ENCODE measurements at regions not wholly inside any gene's neighbourhood (a gene's known extent, or its start where the extent isn't known, plus 50 kb on each side); places are given as distances from the start of the nearest gene placed in this dataset.

DNA sequence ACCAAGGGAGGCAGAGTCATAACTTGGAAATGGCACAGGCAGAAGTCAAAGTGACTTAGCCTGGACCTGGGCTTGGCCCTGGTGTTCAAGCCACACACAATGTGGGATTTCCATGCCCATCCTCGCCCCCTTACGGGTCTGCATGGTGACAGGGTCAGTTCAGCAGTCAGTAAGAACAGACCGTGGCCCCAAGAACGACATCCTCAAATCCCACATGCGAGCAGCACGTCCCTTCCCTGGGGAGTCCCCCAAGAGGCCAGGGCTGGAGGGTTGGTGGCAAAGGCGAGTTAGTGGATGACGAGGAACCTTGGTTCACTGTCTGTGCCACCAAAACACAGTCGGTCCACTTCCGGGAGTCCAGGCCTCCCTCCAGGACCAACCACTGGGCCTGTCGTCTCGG, 93.3 kb upstream of the MGMT start:
- no peak overlapping the region for H3K27ac ChIP-seq
- no peaks in the 10 kb centered on the region for H3K27me3 ChIP-seq
- no peak for DNase-seq
- no peaks in the 10 kb centered on the region for H3K36me3 ChIP-seq
- no peak overlapping the region for H3K4me3 ChIP-seq
- TF ChIP-seq EP300 (IDR thresholded peaks at IDR 0.05), result no peak
- TF ChIP-seq CTCF (IDR thresholded peaks at IDR 0.05), result no peak
- no peak for TF ChIP-seq POLR2A (IDR thresholded peaks at IDR 0.05)
- intact Hi-C loops (cut with DNase I), result no loop called here
- H3K9me3 ChIP-seq, result no peaks in the 10 kb centered on the region
- WGBS, 3 donors, result 92 to 97% (median 94%) methylated on average over 12 of the region's 12 CpGs
- H3K4me1 ChIP-seq (ENCODE audit: insufficient read depth), result no peaks in the 10 kb centered on the region

- Histone ChIP-seq H3K36me3 (no peaks in the 10 kb centered on the region), H3K9me3 (no peaks in the 10 kb centered on the region), H3K4me1 (ENCODE audit: insufficient read depth) (no peaks in the 10 kb centered on the region), H3K27me3 (no peaks in the 10 kb centered on the region), H3K4me3 (no peak overlapping the region), H3K27ac (no peak overlapping the region)
- TF ChIP-seq EP300 (IDR thresholded peaks at IDR 0.05), result no peak
- no peak for TF ChIP-seq CTCF (IDR thresholded peaks at IDR 0.05)
- TF ChIP-seq POLR2A (IDR thresholded peaks at IDR 0.05), result no peak
- DNase-seq, result no peak
- 87 to 99% (median 95%) methylated on average over 4 of the region's 4 CpGs for WGBS, 3 donors
- intact Hi-C loops (cut with DNase I), result no loop called here
Measured at GRCh38 chr10:129375171-129375570, 91.9 kb upstream of the MGMT start.

DNA sequence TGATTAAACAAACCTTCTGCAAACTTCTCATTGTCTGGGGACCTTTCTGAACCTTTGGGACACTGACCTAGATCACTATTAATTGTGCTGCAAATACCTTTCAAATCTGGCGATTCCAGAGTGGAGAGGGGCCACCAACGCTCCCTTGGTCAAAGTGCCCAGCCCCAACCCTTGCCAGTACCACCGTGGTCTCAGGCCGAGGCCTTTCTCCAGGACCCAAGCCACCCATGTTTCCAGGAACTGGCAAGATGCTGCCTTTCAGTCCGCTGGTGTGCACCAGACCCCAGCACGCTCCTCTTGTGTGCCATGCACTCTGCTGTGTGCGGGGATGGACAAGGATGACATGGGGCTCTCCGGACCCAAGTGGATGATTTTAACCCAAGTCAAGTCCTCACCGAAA, 91.1 kb upstream of the MGMT start:
- TF ChIP-seq POLR2A (IDR thresholded peaks at IDR 0.05), result no peak
- TF ChIP-seq EP300 (IDR thresholded peaks at IDR 0.05), result no peak
- TF ChIP-seq CTCF (IDR thresholded peaks at IDR 0.05), result no peak
- Histone ChIP-seq H3K27me3 (no peaks in the 10 kb centered on the region), H3K4me1 (ENCODE audit: insufficient read depth) (no peaks in the 10 kb centered on the region), H3K9me3 (no peaks in the 10 kb centered on the region), H3K36me3 (no peaks in the 10 kb centered on the region), H3K4me3 (no peak overlapping the region), H3K27ac (no peak overlapping the region)
- WGBS, 3 donors, result 94 to 96% (median 95%) methylated on average over 9 of the region's 9 CpGs
- intact Hi-C loops (cut with DNase I), result no loop called here
- DNase-seq, result no peak

GRCh38 chr10:129380279-129380678, 86.8 kb upstream of the MGMT start:
- WGBS, 3 donors, result 92 to 98% (median 94%) methylated on average over 5 of the region's 5 CpGs
- no peak for DNase-seq
- Histone ChIP-seq H3K4me1 (ENCODE audit: insufficient read depth) (no peaks in the 10 kb centered on the region), H3K27ac (no peak overlapping the region), H3K9me3 (no peaks in the 10 kb centered on the region), H3K36me3 (no peaks in the 10 kb centered on the region), H3K27me3 (no peaks in the 10 kb centered on the region), H3K4me3 (no peak overlapping the region)
- intact Hi-C loops (cut with DNase I), result loop anchor here in 1 of 4 donors (1.0 kb wide), 1 partner anchor 27 kb away; no protein-coding TSS in a partner anchor
- TF ChIP-seq CTCF (IDR thresholded peaks at IDR 0.05), result no peak
- TF ChIP-seq POLR2A (IDR thresholded peaks at IDR 0.05), result no peak

DNA sequence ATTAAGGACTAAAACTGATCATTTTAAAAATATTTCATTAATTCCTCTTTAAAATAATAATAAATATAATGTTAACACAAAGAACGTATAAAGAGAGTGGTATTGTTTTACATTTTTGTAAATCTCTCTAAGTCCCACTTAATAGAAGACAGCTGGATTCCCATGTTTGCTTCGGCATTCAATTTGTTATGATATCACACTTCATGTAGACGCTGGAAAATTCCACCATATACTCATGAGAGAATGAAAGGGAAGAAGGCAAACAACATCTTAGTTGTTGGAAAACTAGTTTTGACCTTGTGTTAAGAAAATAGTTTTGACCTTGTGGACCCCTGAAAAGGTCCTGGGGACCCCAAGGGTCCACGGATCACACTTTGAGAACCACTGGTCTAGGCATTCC, 85.3 kb upstream of the MGMT start:
- no peak for TF ChIP-seq POLR2A (IDR thresholded peaks at IDR 0.05)

More for the DNA sequence above, 85.3 kb upstream of the MGMT start:
- Histone ChIP-seq H3K27me3 (no peaks in the 10 kb centered on the region), H3K9me3 (no peaks in the 10 kb centered on the region), H3K27ac (no peak overlapping the region), H3K36me3 (no peaks in the 10 kb centered on the region), H3K4me3 (no peak overlapping the region), H3K4me1 (ENCODE audit: insufficient read depth) (no peaks in the 10 kb centered on the region)
- DNase-seq, result no peak
- intact Hi-C loops (cut with DNase I), result no loop called here
- 15 to 33% (median 21%) methylated on average over 4 of the region's 4 CpGs for WGBS, 3 donors

Measured in ovary (tissue), 7 donors.